SK-N-SH (cell line): ENCODE measurements at regions not wholly inside any gene's neighbourhood (a gene's known extent, or its start where the extent isn't known, plus 50 kb on each side); places are given as distances from the start of the nearest gene placed in this dataset.

Source experiments
- CTCF ChIA-PET: fragments of 300-600, 350-600 bp; formaldehyde crosslinking; extraction: SDS; loops from one replicate; lab custom pipeline; 2021; lab: Yijun Ruan, JAX
- POLR2A ChIA-PET: fragments of 350-600 bp; sonication (Branson Sonifier 250); formaldehyde crosslinking; extraction: SDS; loops from one replicate; lab custom pipeline; 2020; ENCODE audit warnings: antibody characterized with exemption, inconsistent platforms; lab: Yijun Ruan, JAX
- DNase-seq: peaks from one replicate; pipeline ENCODE4 v3.0.0; 2012
- H2AFZ ChIP-seq: fragments of 200-600 bp; sonication (generic); 2 replicates; pipeline ENCODE4 v1.8.1; 2016; ENCODE audit warnings: antibody characterized with exemption, mild to moderate bottlenecking, low read depth
- H3F3A ChIP-seq: fragments of 200-600 bp; sonication (generic); replicated peaks from 2 replicates; pipeline ENCODE3; 2016; ENCODE audit warnings: antibody characterized with exemption, mild to moderate bottlenecking; ENCODE audit not compliant: insufficient read depth
- H3K27ac ChIP-seq, 2 experiments: fragments of 200-500 bp in 1 of 2; fragments of 200-600 bp in 1 of 2; sonication (Bioruptor generic) in 1 of 2; sonication (generic), shearing (Covaris generic) in 1 of 2; 2 replicates each; pipeline versions ENCODE4 v1.5.1 to v1.6.1; 2014 to 2016; ENCODE audit warnings: low read depth in 2 of 2, inconsistent platforms in 1 of 2, low read length in 1 of 2, mild to moderate bottlenecking in 1 of 2, mixed read lengths in 1 of 2
- H3K27me3 ChIP-seq: fragments of 200-600 bp; sonication (generic), shearing (Covaris generic); 2 replicates; pipeline ENCODE4 v1.6.1; 2016; ENCODE audit warnings: mixed run types; ENCODE audit not compliant: insufficient read depth
- H3K36me3 ChIP-seq, 2 experiments: fragments of 200-500 bp in 1 of 2; fragments of 200-600 bp in 1 of 2; sonication (Bioruptor generic) in 1 of 2; sonication (generic) in 1 of 2; replicated peaks in 1 of 2; 2 replicates each; pipeline versions ENCODE3 to v1.5.1; 2014 to 2016; ENCODE audit warnings: low read length in 1 of 2, mild to moderate bottlenecking in 1 of 2; ENCODE audit not compliant: insufficient read depth in 2 of 2, control insufficient read depth in 1 of 2
- H3K4me1 ChIP-seq, 2 experiments: fragments of 200-500 bp in 1 of 2; fragments of 200-600 bp in 1 of 2; sonication (Bioruptor generic) in 1 of 2; sonication (generic), shearing (Covaris generic) in 1 of 2; 2 replicates each; pipeline versions ENCODE4 v1.5.1 to v1.6.1; 2014 to 2016; ENCODE audit warnings: low read depth in 1 of 2, low read length in 1 of 2, mixed run types in 1 of 2; ENCODE audit not compliant: insufficient read depth in 2 of 2, control insufficient read depth in 1 of 2
- H3K4me2 ChIP-seq: fragments of 200-600 bp; sonication (generic), shearing (Covaris generic); 2 replicates; pipeline ENCODE4 v1.6.1; 2017; ENCODE audit warnings: mixed run types
- H3K4me3 ChIP-seq, 2 experiments: fragments of 200-500 bp in 1 of 2; fragments of 200-600 bp in 1 of 2; sonication (Bioruptor generic) in 1 of 2; sonication (generic), shearing (Covaris generic) in 1 of 2; 2 replicates each; pipeline versions ENCODE4 v1.5.1 to v1.8.1; 2014 to 2016; ENCODE audit warnings: low read depth in 2 of 2, inconsistent platforms in 1 of 2, low read length in 1 of 2, mild to moderate bottlenecking in 1 of 2, mixed read lengths in 1 of 2, moderate library complexity in 1 of 2
- H3K79me2 ChIP-seq: fragments of 200-600 bp; sonication (generic); 2 replicates; pipeline ENCODE4 v1.8.1; 2017; ENCODE audit warnings: mild to moderate bottlenecking; ENCODE audit not compliant: insufficient read depth
- H3K9ac ChIP-seq: fragments of 200-600 bp; sonication (generic); 2 replicates; pipeline ENCODE4 v1.6.1; 2017; ENCODE audit warnings: mixed run types
- H3K9me2 ChIP-seq: fragments of 200-600 bp; sonication (generic); 2 replicates; pipeline ENCODE4 v1.6.1; 2017; ENCODE audit warnings: mixed run types
- H3K9me3 ChIP-seq: fragments of 200-600 bp; sonication (generic); 2 replicates; pipeline ENCODE4 v1.6.1; 2017; ENCODE audit warnings: mixed run types, mild to moderate bottlenecking, moderate library complexity
- H4K20me1 ChIP-seq: fragments of 200-600 bp; sonication (generic); 2 replicates; pipeline ENCODE4 v1.6.1; 2017; ENCODE audit warnings: mild to moderate bottlenecking, mixed run types; ENCODE audit not compliant: insufficient read depth
- CHD2 ChIP-seq: fragments of 150-350 bp; IDR thresholded peaks from 2 replicates; pipeline ENCODE4 v1.6.1; 2018; ENCODE audit warnings: low read length; ENCODE audit not compliant: partially characterized antibody
- ELF1 ChIP-seq: IDR thresholded peaks from 2 replicates; pipeline ENCODE4 v1.4.0; 2012
- EP300 ChIP-seq, 2 experiments: IDR thresholded peaks; 2 replicates each; pipeline versions ENCODE4 v1.4.0 to v1.6.1; 2012; ENCODE audit warnings: borderline replicate concordance in 1 of 2, low read depth in 1 of 2, low read length in 1 of 2
- GABPA ChIP-seq: IDR thresholded peaks from 2 replicates; pipeline ENCODE4 v1.4.0; 2012; ENCODE audit warnings: low read depth, mild to moderate bottlenecking
- JUND ChIP-seq: IDR thresholded peaks from 2 replicates; pipeline ENCODE4 v1.4.0; 2012
- MXI1 ChIP-seq: IDR thresholded peaks from 2 replicates; pipeline ENCODE4 v1.6.1; 2012; ENCODE audit warnings: mild to moderate bottlenecking, low read depth, low read length, improper control_type of control experiment
- NFIC ChIP-seq: IDR thresholded peaks from 2 replicates; pipeline ENCODE4 v1.4.0; 2012; ENCODE audit warnings: borderline replicate concordance
- POLR2AphosphoS5 ChIP-seq: IDR thresholded peaks from 2 replicates; pipeline ENCODE4 v1.6.1; 2012; ENCODE audit warnings: low read depth, low read length
- RAD21 ChIP-seq: IDR thresholded peaks from 2 replicates; pipeline ENCODE4 v1.6.1; 2012; ENCODE audit warnings: mild to moderate bottlenecking, low read length
- RCOR1 ChIP-seq: fragments of 150-350 bp; IDR thresholded peaks from 2 replicates; pipeline ENCODE4 v1.6.1; 2017; ENCODE audit warnings: antibody characterized with exemption, low read length
- RXRA ChIP-seq: IDR thresholded peaks from 2 replicates; pipeline ENCODE4 v1.4.0; 2012; ENCODE audit warnings: low read depth, mild to moderate bottlenecking, borderline replicate concordance
- SIN3A ChIP-seq: IDR thresholded peaks from 2 replicates; pipeline ENCODE4 v1.6.1; 2012; ENCODE audit warnings: low read depth, mild to moderate bottlenecking, low read length, moderate library complexity, borderline replicate concordance
- SMC3 ChIP-seq: IDR thresholded peaks from 2 replicates; pipeline ENCODE4 v1.6.1; 2012; ENCODE audit warnings: low read depth, low read length, improper control_type of control experiment
- TAF1 ChIP-seq: IDR thresholded peaks from 2 replicates; pipeline ENCODE4 v1.6.1; 2012; ENCODE audit warnings: low read depth, mild to moderate bottlenecking, low read length, moderate library complexity, borderline replicate concordance
- TF ChIP-seq, protein P1 (sequence below): IDR thresholded peaks from 2 replicates; pipeline ENCODE4 v1.4.0; 2012; ENCODE audit warnings: low read depth, borderline replicate concordance
- TF ChIP-seq, protein P2 (sequence below): IDR thresholded peaks from 2 replicates; pipeline ENCODE4 v1.6.1; 2012; ENCODE audit warnings: mild to moderate bottlenecking, low read depth, low read length, moderate library complexity
- TF ChIP-seq, protein P3 (sequence below): IDR thresholded peaks from 2 replicates; pipeline ENCODE4 v1.4.0; 2012; ENCODE audit warnings: low read depth
- TF ChIP-seq, protein P4 (sequence below): fragments of 150-350 bp; IDR thresholded peaks from 2 replicates; pipeline ENCODE4 v1.6.1; 2016; ENCODE audit warnings: mild to moderate bottlenecking, low read depth, low read length
- TF ChIP-seq, protein P5 (sequence below): IDR thresholded peaks from 2 replicates; pipeline ENCODE4 v1.4.0; 2012; ENCODE audit warnings: low read depth, borderline replicate concordance
- TF ChIP-seq, protein P6 (sequence below): fragments of 150-350 bp; IDR thresholded peaks from 2 replicates; pipeline ENCODE4 v1.6.1; 2017; ENCODE audit warnings: antibody characterized with exemption, low read length, low read depth, borderline replicate concordance

DNA sequence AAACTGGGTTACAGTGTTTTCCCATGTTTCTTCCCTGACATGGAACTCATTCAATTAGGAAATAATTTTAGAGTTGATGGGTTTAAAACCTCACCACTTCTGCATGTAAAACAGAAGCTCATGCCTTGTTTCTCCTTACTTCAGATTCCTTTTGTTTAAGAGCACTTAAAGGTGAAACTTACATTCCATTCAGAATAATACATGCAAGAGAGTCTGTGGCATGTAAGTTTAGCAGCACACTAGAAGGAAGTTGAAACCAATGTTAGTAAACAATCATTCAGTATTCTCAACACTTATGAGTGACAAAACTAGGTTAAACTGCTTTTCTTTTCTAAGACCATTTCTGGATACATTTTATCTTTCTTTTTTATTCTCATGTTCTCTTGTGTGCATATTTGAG is 495.6 kb upstream of the PTCHD4 start:
- H2AFZ ChIP-seq: no peak overlapping the region
- no peaks in the 10 kb centered on the region for H3F3A ChIP-seq
- no peaks in the 10 kb centered on the region for H3K79me2 ChIP-seq
- no peaks in the 10 kb centered on the region for H3K9me3 ChIP-seq
- no peaks in the 10 kb centered on the region for H3K9me2 ChIP-seq
- no peak overlapping the region for H3K4me2 ChIP-seq
- H3K4me3 ChIP-seq: no peak overlapping the region
- H3K4me1 ChIP-seq: no peaks in the 10 kb centered on the region
- no peak for DNase-seq
- POLR2A ChIA-PET: no interaction called here
- H3K27ac ChIP-seq: no peak overlapping the region
- peaks cover 13% of the 10 kb centered on the region; the same call in 1 of the 2 replicates for H3K27me3 ChIP-seq
- CTCF ChIA-PET: no interaction called here
- TF ChIP-seq EP300 (IDR thresholded peaks at IDR 0.05; ENCODE audit: borderline replicate concordance in 1 of 2, low read depth in 1 of 2, low read length in 1 of 2): no peak
- TF ChIP-seq, protein P1, sequence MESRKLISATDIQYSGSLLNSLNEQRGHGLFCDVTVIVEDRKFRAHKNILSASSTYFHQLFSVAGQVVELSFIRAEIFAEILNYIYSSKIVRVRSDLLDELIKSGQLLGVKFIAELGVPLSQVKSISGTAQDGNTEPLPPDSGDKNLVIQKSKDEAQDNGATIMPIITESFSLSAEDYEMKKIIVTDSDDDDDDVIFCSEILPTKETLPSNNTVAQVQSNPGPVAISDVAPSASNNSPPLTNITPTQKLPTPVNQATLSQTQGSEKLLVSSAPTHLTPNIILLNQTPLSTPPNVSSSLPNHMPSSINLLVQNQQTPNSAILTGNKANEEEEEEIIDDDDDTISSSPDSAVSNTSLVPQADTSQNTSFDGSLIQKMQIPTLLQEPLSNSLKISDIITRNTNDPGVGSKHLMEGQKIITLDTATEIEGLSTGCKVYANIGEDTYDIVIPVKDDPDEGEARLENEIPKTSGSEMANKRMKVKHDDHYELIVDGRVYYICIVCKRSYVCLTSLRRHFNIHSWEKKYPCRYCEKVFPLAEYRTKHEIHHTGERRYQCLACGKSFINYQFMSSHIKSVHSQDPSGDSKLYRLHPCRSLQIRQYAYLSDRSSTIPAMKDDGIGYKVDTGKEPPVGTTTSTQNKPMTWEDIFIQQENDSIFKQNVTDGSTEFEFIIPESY: no peak
- TF ChIP-seq SIN3A: no peak
- TF ChIP-seq NFIC: no peak
- no peak for TF ChIP-seq RCOR1
- no peak for TF ChIP-seq GABPA
- TF ChIP-seq, protein P2, sequence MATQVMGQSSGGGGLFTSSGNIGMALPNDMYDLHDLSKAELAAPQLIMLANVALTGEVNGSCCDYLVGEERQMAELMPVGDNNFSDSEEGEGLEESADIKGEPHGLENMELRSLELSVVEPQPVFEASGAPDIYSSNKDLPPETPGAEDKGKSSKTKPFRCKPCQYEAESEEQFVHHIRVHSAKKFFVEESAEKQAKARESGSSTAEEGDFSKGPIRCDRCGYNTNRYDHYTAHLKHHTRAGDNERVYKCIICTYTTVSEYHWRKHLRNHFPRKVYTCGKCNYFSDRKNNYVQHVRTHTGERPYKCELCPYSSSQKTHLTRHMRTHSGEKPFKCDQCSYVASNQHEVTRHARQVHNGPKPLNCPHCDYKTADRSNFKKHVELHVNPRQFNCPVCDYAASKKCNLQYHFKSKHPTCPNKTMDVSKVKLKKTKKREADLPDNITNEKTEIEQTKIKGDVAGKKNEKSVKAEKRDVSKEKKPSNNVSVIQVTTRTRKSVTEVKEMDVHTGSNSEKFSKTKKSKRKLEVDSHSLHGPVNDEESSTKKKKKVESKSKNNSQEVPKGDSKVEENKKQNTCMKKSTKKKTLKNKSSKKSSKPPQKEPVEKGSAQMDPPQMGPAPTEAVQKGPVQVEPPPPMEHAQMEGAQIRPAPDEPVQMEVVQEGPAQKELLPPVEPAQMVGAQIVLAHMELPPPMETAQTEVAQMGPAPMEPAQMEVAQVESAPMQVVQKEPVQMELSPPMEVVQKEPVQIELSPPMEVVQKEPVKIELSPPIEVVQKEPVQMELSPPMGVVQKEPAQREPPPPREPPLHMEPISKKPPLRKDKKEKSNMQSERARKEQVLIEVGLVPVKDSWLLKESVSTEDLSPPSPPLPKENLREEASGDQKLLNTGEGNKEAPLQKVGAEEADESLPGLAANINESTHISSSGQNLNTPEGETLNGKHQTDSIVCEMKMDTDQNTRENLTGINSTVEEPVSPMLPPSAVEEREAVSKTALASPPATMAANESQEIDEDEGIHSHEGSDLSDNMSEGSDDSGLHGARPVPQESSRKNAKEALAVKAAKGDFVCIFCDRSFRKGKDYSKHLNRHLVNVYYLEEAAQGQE: no peak
- TF ChIP-seq RXRA: no peak
- TF ChIP-seq, protein P3, sequence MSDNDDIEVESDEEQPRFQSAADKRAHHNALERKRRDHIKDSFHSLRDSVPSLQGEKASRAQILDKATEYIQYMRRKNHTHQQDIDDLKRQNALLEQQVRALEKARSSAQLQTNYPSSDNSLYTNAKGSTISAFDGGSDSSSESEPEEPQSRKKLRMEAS: no peak
- no peak for TF ChIP-seq RAD21
- TF ChIP-seq, protein P4, sequence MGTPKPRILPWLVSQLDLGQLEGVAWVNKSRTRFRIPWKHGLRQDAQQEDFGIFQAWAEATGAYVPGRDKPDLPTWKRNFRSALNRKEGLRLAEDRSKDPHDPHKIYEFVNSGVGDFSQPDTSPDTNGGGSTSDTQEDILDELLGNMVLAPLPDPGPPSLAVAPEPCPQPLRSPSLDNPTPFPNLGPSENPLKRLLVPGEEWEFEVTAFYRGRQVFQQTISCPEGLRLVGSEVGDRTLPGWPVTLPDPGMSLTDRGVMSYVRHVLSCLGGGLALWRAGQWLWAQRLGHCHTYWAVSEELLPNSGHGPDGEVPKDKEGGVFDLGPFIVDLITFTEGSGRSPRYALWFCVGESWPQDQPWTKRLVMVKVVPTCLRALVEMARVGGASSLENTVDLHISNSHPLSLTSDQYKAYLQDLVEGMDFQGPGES: no peak
- TF ChIP-seq CHD2: no peak
- no peak for TF ChIP-seq MXI1
- no peak for TF ChIP-seq SMC3
- no peak for TF ChIP-seq ELF1
- TF ChIP-seq TAF1: no peak
- TF ChIP-seq POLR2AphosphoS5: no peak
- no peak for TF ChIP-seq JUND
- TF ChIP-seq, protein P5, sequence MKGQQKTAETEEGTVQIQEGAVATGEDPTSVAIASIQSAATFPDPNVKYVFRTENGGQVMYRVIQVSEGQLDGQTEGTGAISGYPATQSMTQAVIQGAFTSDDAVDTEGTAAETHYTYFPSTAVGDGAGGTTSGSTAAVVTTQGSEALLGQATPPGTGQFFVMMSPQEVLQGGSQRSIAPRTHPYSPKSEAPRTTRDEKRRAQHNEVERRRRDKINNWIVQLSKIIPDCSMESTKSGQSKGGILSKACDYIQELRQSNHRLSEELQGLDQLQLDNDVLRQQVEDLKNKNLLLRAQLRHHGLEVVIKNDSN: no peak
- TF ChIP-seq, protein P6, sequence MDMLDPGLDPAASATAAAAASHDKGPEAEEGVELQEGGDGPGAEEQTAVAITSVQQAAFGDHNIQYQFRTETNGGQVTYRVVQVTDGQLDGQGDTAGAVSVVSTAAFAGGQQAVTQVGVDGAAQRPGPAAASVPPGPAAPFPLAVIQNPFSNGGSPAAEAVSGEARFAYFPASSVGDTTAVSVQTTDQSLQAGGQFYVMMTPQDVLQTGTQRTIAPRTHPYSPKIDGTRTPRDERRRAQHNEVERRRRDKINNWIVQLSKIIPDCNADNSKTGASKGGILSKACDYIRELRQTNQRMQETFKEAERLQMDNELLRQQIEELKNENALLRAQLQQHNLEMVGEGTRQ: no peak
- H4K20me1 ChIP-seq: no peaks in the 10 kb centered on the region
- H3K36me3 ChIP-seq: no peaks in the 10 kb centered on the region
- no peak overlapping the region for H3K9ac ChIP-seq
